SK-N-SH treated with all-trans-retinoic acid at 6 μM for 48 hours (cell line): ENCODE measurements at regions not wholly inside any gene's neighbourhood (a gene's known extent, or its start where the extent isn't known, plus 50 kb on each side); places are given as distances from the start of the nearest gene placed in this dataset.

Experiments
- ATAC-seq: fragments of 200-7000 bp; cut with Tn5 transposase; 3 replicates; pipeline ENCODE4 v1.9.1; 2020; ENCODE audit warnings: mild to moderate bottlenecking, moderate library complexity
- ARNTL ChIP-seq: fragments of 450-650 bp; formaldehyde crosslinking; IDR thresholded peaks from 2 replicates; pipeline ENCODE4 v1.5.0; 2020; ENCODE audit warnings: low read depth, mild to moderate bottlenecking, moderate library complexity, borderline replicate concordance
- CREB5 ChIP-seq: fragments of 250-450 bp; sonication (Bioruptor Pico); IDR thresholded peaks from 2 replicates; pipeline ENCODE4 v1.5.1; 2020; ENCODE audit warnings: low read depth, mild to moderate bottlenecking, moderate library complexity
- CSDC2 ChIP-seq: fragments of 250-450 bp; sonication (Bioruptor Pico); IDR thresholded peaks from 2 replicates; pipeline ENCODE4 v1.5.0; 2020; ENCODE audit warnings: mild to moderate bottlenecking, moderate library complexity
- ESRRG ChIP-seq: fragments of 250-450 bp; sonication (Bioruptor Pico); IDR thresholded peaks from 2 replicates; pipeline ENCODE4 v1.6.1; 2021; ENCODE audit warnings: mild to moderate bottlenecking
- GLIS3 ChIP-seq: fragments of 250-450 bp; sonication (Bioruptor Pico); IDR thresholded peaks from 2 replicates; pipeline ENCODE4 v1.5.0; 2020; ENCODE audit warnings: mild to moderate bottlenecking, moderate library complexity
- ISL1 ChIP-seq: fragments of 250-450 bp; sonication (Bioruptor Pico); IDR thresholded peaks from 2 replicates; pipeline ENCODE4 v2.1.2; 2022; ENCODE audit warnings: mild to moderate bottlenecking, moderate library complexity
- OSR1 ChIP-seq: fragments of 250-450 bp; sonication (Bioruptor Pico); IDR thresholded peaks from 2 replicates; pipeline ENCODE4 v1.8.0; 2022; ENCODE audit warnings: moderate library complexity, mild to moderate bottlenecking, inconsistent platforms
- PATZ1 ChIP-seq: fragments of 250-450 bp; sonication (Bioruptor Pico); IDR thresholded peaks from 2 replicates; pipeline ENCODE4 v1.8.0; 2020; ENCODE audit warnings: mild to moderate bottlenecking, moderate library complexity, borderline replicate concordance
- POU6F1 ChIP-seq: fragments of 250-450 bp; sonication (Bioruptor Pico); IDR thresholded peaks from 2 replicates; pipeline ENCODE4 v1.8.0; 2021; ENCODE audit warnings: low read depth, mild to moderate bottlenecking, moderate library complexity, borderline replicate concordance
- RARB ChIP-seq: fragments of 250-450 bp; sonication (Bioruptor Pico); IDR thresholded peaks from 2 replicates; pipeline ENCODE4 v1.8.0; 2021; ENCODE audit warnings: mild to moderate bottlenecking, moderate library complexity
- SNAI2 ChIP-seq: fragments of 250-450 bp; sonication (Bioruptor Pico); IDR thresholded peaks from 2 replicates; pipeline ENCODE4 v1.5.0; 2020; ENCODE audit warnings: mild to moderate bottlenecking, moderate library complexity
- TCF4 ChIP-seq: fragments of 250-450 bp; sonication (Bioruptor Pico); IDR thresholded peaks from 2 replicates; pipeline ENCODE4 v1.8.0; 2021; ENCODE audit warnings: mild to moderate bottlenecking, moderate library complexity, borderline replicate concordance
- TOX ChIP-seq: fragments of 250-450 bp; sonication (Bioruptor Pico); IDR thresholded peaks from 2 replicates; pipeline ENCODE4 v1.8.0; 2021; ENCODE audit warnings: mild to moderate bottlenecking, moderate library complexity, borderline replicate concordance
- TSHZ2 ChIP-seq: fragments of 250-450 bp; sonication (Bioruptor Pico); IDR thresholded peaks from 2 replicates; pipeline ENCODE4 v1.5.0; 2020; ENCODE audit warnings: mild to moderate bottlenecking, moderate library complexity
- ZC3H10 ChIP-seq: fragments of 250-450 bp; sonication (Bioruptor Pico); IDR thresholded peaks from 2 replicates; pipeline ENCODE4 v1.5.1; 2021; ENCODE audit warnings: mild to moderate bottlenecking, moderate library complexity
- ZFP30 ChIP-seq: fragments of 450-650 bp; formaldehyde crosslinking; IDR thresholded peaks from 2 replicates; pipeline ENCODE4 v1.5.0; 2022; ENCODE audit warnings: mild to moderate bottlenecking, moderate library complexity
- ZNF565 ChIP-seq: fragments of 450-650 bp; formaldehyde crosslinking; conservative IDR thresholded peaks from 2 replicates; pipeline ENCODE4 v1.5.0; 2020; ENCODE audit warnings: low read depth, mild to moderate bottlenecking, moderate library complexity
- ZNF70 ChIP-seq: fragments of 450-650 bp; formaldehyde crosslinking; IDR thresholded peaks from 2 replicates; pipeline ENCODE4 v1.5.0; 2020; ENCODE audit warnings: mild to moderate bottlenecking, moderate library complexity
- ZNF8 ChIP-seq: fragments of 450-650 bp; formaldehyde crosslinking; IDR thresholded peaks from 2 replicates; pipeline ENCODE4 v1.5.0; 2020; ENCODE audit warnings: mild to moderate bottlenecking, moderate library complexity

GRCh38 chr3:64301476-64301875, 76.2 kb upstream of the PRICKLE2 start:
- no peak for ATAC-seq
- no peak for TF ChIP-seq TSHZ2
- no peak for TF ChIP-seq SNAI2 (CRISPR knock-in tag)
- TF ChIP-seq, all 23 proteins: peak for 0

GRCh38 chr3:64300790-64301423, 75.6 kb upstream of the PRICKLE2 start:
- no peak for ATAC-seq
- TF ChIP-seq CREB5, result no peak
- TF ChIP-seq RARB, result no peak
- no peak for TF ChIP-seq TCF4 (CRISPR knock-in tag)
- TF ChIP-seq POU6F1 (CRISPR knock-in tag), result no peak
- no peak for TF ChIP-seq GLIS3 (CRISPR knock-in tag)
- TF ChIP-seq ZFP30 (CRISPR knock-in tag), result no peak
- TF ChIP-seq OSR1 (CRISPR knock-in tag), result no peak
- no peak for TF ChIP-seq ZNF565

- no peak for ATAC-seq
- no peak for TF ChIP-seq PATZ1 (CRISPR knock-in tag)
Observed at GRCh38 chr3:64299206-64299605, 73.9 kb upstream of the PRICKLE2 start.

- TF ChIP-seq ZNF8 (CRISPR knock-in tag) (no peak), TOX (CRISPR knock-in tag) (no peak), ZC3H10 (no peak), ARNTL (CRISPR knock-in tag) (no peak), ZNF70 (CRISPR knock-in tag) (no peak)
- TF ChIP-seq, all 23 proteins: peak for 0
- ATAC-seq, result no peak
Observed at GRCh38 chr3:64297563-64297962, 72.3 kb upstream of the PRICKLE2 start.

- peak; percentile 96 for ATAC-seq
- TF ChIP-seq PATZ1 (CRISPR knock-in tag) (no peak), RARB (no peak), CREB5 (no peak), TSHZ2 (no peak), TOX (CRISPR knock-in tag) (no peak), OSR1 (CRISPR knock-in tag) (no peak), ZNF565 (no peak), ISL1 (CRISPR knock-in tag) (no peak), GLIS3 (CRISPR knock-in tag) (no peak), ARNTL (CRISPR knock-in tag) (no peak), ZC3H10 (no peak), ESRRG (no peak), CSDC2 (no peak)
Observed at GRCh38 chr3:64295594-64295993, 70.3 kb upstream of the PRICKLE2 start.
